NCI-H2107 (cell line): ENCODE measurements at regions not wholly inside any gene's neighbourhood (a gene's known extent, or its start where the extent isn't known, plus 50 kb on each side); places are given as distances from the start of the nearest gene placed in this dataset.
"Not testable (repeated sequence)": the region's sequence is repeated elsewhere in the genome, so short reads cannot be mapped to it uniquely, and the experiment has no call there.

ENCODE experiments used
- DNase-seq: peaks from one replicate; lab custom pipeline; 2025; lab: John Stamatoyannopoulos, UW

- no peak for DNase-seq
Observed at GRCh38 chr10:23872290-23872689, 336.6 kb upstream of the KIAA1217 start.

DNA sequence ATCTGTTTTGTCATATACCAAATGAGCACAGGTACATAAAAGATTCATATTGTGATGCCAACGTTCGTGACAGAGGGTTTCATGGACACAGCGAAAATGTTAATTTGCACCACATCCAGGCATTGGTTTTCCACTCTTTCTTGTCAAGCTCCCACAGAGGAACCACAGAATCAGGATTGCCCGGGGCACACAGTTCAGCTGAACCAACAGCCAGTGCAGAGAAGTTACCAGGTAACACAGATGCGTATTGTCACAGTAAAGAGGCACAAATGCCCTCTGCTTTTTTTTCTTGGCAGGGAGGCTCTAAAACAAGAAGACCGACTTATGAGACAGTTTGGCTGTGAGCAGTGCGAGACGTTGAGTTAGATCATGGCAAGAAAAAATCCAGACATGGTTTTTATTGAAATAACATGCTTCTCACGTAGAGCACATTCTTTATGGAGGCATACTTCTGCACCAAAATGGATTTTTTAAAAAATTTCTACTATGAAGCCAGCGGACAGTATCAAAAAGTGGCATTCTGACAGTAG, 331.1 kb upstream of the KIAA1217 start:
- no peak for DNase-seq

DNA sequence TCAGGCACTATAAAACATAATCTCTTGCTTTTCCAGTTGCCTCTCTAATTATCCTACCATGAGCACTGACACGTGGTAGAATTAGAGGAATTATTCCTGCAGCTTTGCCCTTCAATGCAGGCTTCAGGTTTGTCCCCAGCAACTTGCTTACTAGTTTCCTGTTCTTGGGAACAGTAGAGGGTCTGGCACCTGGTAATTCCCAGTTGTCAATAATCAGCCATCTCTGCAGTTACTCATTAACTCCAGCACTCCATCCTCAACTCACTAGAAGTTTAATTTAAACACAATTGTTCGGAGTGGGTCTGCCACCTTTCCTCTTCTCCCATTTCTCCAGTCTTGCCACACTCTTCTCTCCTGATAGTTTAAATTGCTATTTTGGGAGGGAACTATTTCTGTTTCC, 324.3 kb upstream of the KIAA1217 start:
- DNase-seq: no peak

GRCh38 chr10:23885853-23886252, 323.1 kb upstream of the KIAA1217 start:
- DNase-seq: no peak

DNA sequence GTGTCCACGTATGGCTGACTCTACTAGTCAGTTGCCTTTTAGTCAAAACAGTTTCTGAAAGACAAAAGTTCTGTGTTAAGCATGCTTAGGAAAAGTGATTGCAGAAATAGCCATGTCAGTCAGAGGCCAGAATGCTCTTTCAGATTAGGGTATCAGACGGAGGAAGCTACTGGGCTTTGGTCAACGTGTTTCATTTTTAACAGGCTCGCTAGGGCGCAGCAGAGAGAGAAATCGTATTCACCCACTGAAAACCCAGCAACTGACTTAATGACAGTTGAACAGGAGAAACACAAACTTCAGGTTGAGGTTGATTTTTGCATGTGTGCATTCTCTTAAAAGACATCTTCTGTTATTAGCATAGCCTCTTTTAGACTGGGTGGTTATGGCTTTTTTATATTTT, 322.6 kb upstream of the KIAA1217 start:
- no peak for DNase-seq

- DNase-seq: no peak
Observed at GRCh38 chr10:23891301-23891700, 317.6 kb upstream of the KIAA1217 start.

GRCh38 chr10:23892296-23892695, 316.6 kb upstream of the KIAA1217 start:
- no peak for DNase-seq

- no peak for DNase-seq
Observed at GRCh38 chr10:23897267-23897666, 311.7 kb upstream of the KIAA1217 start.

- no peak for DNase-seq
Observed at GRCh38 chr10:23897861-23898260, 311.1 kb upstream of the KIAA1217 start.

GRCh38 chr10:23899166-23899565, 309.8 kb upstream of the KIAA1217 start:
- no peak for DNase-seq

- no peak for DNase-seq
Observed at GRCh38 chr10:23910291-23910690, 298.6 kb upstream of the KIAA1217 start.

GRCh38 chr10:23912884-23913404, 296.0 kb upstream of the KIAA1217 start:
- no peak for DNase-seq

GRCh38 chr10:23914641-23915040, 294.3 kb upstream of the KIAA1217 start:
- no peak for DNase-seq

DNA sequence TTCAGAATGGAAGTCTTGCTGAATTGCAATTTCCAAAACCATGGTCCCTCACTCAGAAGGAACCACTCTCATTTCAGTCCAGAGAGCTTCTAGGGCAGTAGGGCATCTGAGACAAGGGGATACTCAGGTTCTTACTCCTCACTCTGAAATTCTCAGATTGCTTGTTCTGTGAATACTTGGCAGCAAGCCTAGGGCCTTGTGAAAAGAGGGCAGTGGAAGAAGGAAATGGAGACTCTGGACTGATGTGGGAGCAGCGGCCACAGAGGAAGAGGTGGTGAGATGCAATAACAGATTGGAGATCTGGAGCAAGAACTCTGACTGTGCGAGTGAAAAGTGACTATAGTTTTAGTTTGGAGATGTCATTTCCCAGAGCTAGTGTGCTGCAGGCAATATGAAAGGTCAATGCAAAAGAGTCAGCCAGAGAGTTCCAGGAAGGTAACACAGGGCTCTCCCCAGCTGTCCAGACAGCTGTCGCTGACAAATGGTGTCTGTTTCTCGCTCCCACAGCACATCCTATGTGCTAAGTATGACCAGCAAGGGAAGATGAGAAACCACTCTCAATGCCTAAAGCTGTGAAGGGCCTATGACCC, 291.6 kb upstream of the KIAA1217 start:
- DNase-seq: no peak

- DNase-seq: no peak
Observed at GRCh38 chr10:23918090-23918723, 290.7 kb upstream of the KIAA1217 start.

DNA sequence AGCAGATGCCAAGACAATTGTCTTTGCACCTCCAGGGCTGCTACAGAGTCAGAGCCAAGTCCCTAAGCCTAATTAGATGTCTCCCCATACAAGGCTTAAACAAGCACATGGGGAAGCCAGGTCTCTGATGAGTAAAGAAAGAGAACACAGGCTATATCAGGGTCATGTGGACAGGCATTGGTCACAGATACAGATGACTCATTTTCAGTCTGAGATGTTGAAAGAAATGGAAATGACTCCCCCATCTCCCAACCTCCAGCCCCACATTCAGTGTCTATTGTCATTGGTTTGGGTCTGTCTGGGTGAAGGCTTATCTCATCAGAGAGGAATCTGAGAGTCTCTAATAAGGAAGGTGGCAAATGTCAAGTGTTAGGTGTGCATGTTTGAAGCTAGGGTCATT, 290.1 kb upstream of the KIAA1217 start:
- no peak for DNase-seq

GRCh38 chr10:23927576-23928325, 281.2 kb upstream of the KIAA1217 start:
- no peak for DNase-seq

GRCh38 chr10:23934023-23934422, 274.9 kb upstream of the KIAA1217 start:
- DNase-seq: not testable (repeated sequence)

- no peak for DNase-seq
Observed at GRCh38 chr10:23945845-23946244, 263.1 kb upstream of the KIAA1217 start.

- DNase-seq: no peak
Observed at GRCh38 chr10:23951841-23952240, 257.1 kb upstream of the KIAA1217 start.

DNA sequence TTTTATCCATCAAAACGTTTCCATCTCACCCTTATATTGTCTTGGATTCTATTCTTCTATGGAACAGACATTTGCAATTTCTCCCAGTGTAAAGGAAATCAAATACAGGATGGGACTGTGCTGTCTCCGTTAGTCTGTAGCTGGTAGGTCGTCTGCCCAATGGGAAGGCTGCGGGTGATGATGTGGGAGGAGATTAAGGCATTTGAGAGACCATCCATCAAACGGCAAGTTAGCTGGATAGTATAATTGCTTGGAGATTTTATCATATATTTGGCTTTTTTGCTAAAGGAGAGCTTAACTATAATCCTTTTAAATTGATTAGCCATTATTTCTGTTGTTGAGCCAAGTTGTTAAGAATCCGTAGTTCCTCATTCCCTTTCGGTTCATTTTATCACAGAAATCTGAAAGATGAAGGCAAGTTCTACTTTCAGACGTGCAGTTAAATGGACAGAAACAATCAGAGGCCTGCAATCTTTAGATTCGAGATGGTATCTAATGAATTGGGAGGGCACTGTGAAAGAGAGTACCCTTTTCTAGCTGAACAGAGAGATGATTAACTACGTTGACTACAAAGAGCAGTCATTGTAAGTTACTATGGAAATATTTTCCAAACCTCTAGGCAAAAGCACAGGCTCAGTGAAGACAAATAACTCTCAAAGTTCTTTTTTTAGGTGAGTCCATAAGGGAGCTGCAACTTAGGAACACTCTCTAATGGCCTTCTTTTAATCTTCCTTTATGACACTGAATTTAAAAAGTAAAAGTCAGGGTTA, 253.3 kb upstream of the KIAA1217 start:
- no peak for DNase-seq

- DNase-seq: no peak
Observed at GRCh38 chr10:23965123-23965522, 243.8 kb upstream of the KIAA1217 start.
